PC-9 (cell line): ENCODE measurements at regions not wholly inside any gene's neighbourhood (a gene's known extent, or its start where the extent isn't known, plus 50 kb on each side); places are given as distances from the start of the nearest gene placed in this dataset.

Experiments used
- BruUV-seq: library from RNA; stranded (reverse); fragments of 400-500 nt; replicated peaks from 2 replicates; lab custom pipeline; 2021; lab: Mats Ljungman, UMichigan
- CTCF ChIA-PET: fragments of 300-600 bp; sonication (Branson Sonifier 250); formaldehyde crosslinking; loops from one replicate; lab custom pipeline; 2022; ENCODE audit warnings: antibody characterized with exemption; lab: Charles Lee
- POLR2A ChIA-PET: fragments of 300-600 bp; sonication (Branson Sonifier 250); formaldehyde crosslinking; loops from one replicate; lab custom pipeline; 2022; ENCODE audit warnings: antibody characterized with exemption; ENCODE audit not compliant: unreplicated experiment; lab: Charles Lee
- DNase-seq, 2 experiments: peaks; one replicate each; pipeline versions ENCODE4 v3.0.0 to v3.0.0-alpha.2; 2015 to 2022; ENCODE audit warnings: mixed read lengths in 1 of 2
- H2AFZ ChIP-seq: fragments of 200-600 bp; sonication (generic); 2 replicates; pipeline ENCODE4 v1.8.1; 2017; ENCODE audit warnings: antibody characterized with exemption
- H3F3A ChIP-seq: fragments of 200-600 bp; sonication (generic); 2 replicates; pipeline ENCODE4 v1.8.1; 2017; ENCODE audit warnings: antibody characterized with exemption, mild to moderate bottlenecking, low read depth; ENCODE audit not compliant: insufficient read depth
- H3K27ac ChIP-seq: fragments of 200-600 bp; sonication (generic); 2 replicates; pipeline ENCODE4 v1.6.1; 2016; ENCODE audit warnings: mixed run types
- H3K27me3 ChIP-seq: fragments of 200-600 bp; sonication (generic); 2 replicates; pipeline ENCODE4 v1.6.1; 2016; ENCODE audit warnings: low read depth, mixed run types; ENCODE audit not compliant: insufficient read depth
- H3K36me3 ChIP-seq: fragments of 200-600 bp; sonication (generic); 2 replicates; pipeline ENCODE4 v1.6.1; 2016; ENCODE audit warnings: low read depth, mixed run types
- H3K4me1 ChIP-seq: fragments of 200-600 bp; sonication (generic); replicated peaks from 2 replicates; pipeline ENCODE4 v1.6.1; 2016; ENCODE audit warnings: mixed run types; ENCODE audit not compliant: insufficient read depth
- H3K4me2 ChIP-seq: fragments of 200-600 bp; sonication (generic); 2 replicates; pipeline ENCODE4 v1.6.1; 2017; ENCODE audit warnings: mixed run types
- H3K4me3 ChIP-seq: fragments of 200-600 bp; sonication (generic); 2 replicates; pipeline ENCODE4 v1.6.1; 2016; ENCODE audit warnings: mixed run types
- H3K79me2 ChIP-seq: fragments of 200-600 bp; sonication (generic); 2 replicates; pipeline ENCODE4 v1.6.1; 2017; ENCODE audit warnings: low read depth, mixed run types
- H3K9me2 ChIP-seq: fragments of 200-600 bp; sonication (generic); 2 replicates; pipeline ENCODE4 v1.8.1; 2017; ENCODE audit warnings: mild to moderate bottlenecking; ENCODE audit not compliant: insufficient read depth
- H3K9me3 ChIP-seq: fragments of 200-600 bp; sonication (generic); 2 replicates; pipeline ENCODE4 v1.8.1; 2016; ENCODE audit warnings: low read depth; ENCODE audit not compliant: insufficient read depth
- H4K20me1 ChIP-seq: fragments of 200-600 bp; sonication (generic); 2 replicates; pipeline ENCODE4 v1.8.1; 2017; ENCODE audit not compliant: insufficient read depth
- CTCF ChIP-seq: fragments of 200-600 bp; sonication (generic); conservative IDR thresholded peaks from 2 replicates; pipeline ENCODE4 v1.6.1; 2017; ENCODE audit warnings: mixed run types, antibody characterized with exemption, mild to moderate bottlenecking, moderate library complexity
- EZH2 ChIP-seq: fragments of 200-600 bp; sonication (generic); IDR thresholded peaks from 2 replicates; pipeline ENCODE4 v1.8.0; 2017; ENCODE audit warnings: antibody characterized with exemption, low read depth
- intact Hi-C: fragments of 100-400 bp; cut with micrococcal nuclease; formaldehyde crosslinking; loops from one replicate; pipeline ENCODE4 v1.10.0; 2022; ENCODE audit not compliant: unreplicated experiment

- intact Hi-C loops = no loop called here
- ChIA-PET POLR2A (interaction anchor here (0.6 kb wide), 2 partner anchors 17 to 110 kb away, joined by 3 to 21 read pairs; no protein-coding TSS in a partner anchor), CTCF (no interaction called here)
- Histone ChIP-seq H3K27ac (peak overlapping the region; percentile 79), H3K4me1 (peaks cover 72% of the 10 kb centered on the region), H4K20me1 (no peaks in the 10 kb centered on the region), H3K36me3 (no peaks in the 10 kb centered on the region), H2AFZ (no peak overlapping the region), H3K4me3 (no peak overlapping the region), H3F3A (peaks cover 67% of the 10 kb centered on the region), H3K4me2 (peak overlapping the region; percentile 51; the same call in 1 of the 2 replicates), H3K27me3 (no peaks in the 10 kb centered on the region), H3K9me3 (peaks cover 3% of the 10 kb centered on the region; the same call in 1 of the 2 replicates), H3K9me2 (no peaks in the 10 kb centered on the region), H3K79me2 (peaks cover 9% of the 10 kb centered on the region; the same call in 1 of the 2 replicates)
- peak in 1 of 2 experiments; percentile 32 for DNase-seq
- BruUV-seq = no TSS peak
- no peak for TF ChIP-seq CTCF
- no peak for TF ChIP-seq EZH2
Observed at GRCh38 chr17:72394531-72394930, 273.7 kb downstream of the SOX9 start.

GRCh38 chr17:72396121-72396520 is 275.3 kb downstream of the SOX9 start:
- Histone ChIP-seq H3K9me2 (no peaks in the 10 kb centered on the region), H3K79me2 (peaks cover 4% of the 10 kb centered on the region; the same call in 1 of the 2 replicates), H3K9me3 (peaks cover 3% of the 10 kb centered on the region; the same call in 1 of the 2 replicates), H3K27ac (no peak overlapping the region), H3F3A (peaks cover 51% of the 10 kb centered on the region), H3K4me1 (peaks cover 56% of the 10 kb centered on the region), H3K4me2 (no peak overlapping the region), H3K27me3 (no peaks in the 10 kb centered on the region), H4K20me1 (no peaks in the 10 kb centered on the region), H3K36me3 (no peaks in the 10 kb centered on the region), H2AFZ (no peak overlapping the region), H3K4me3 (no peak overlapping the region)
- BruUV-seq = no TSS peak
- CTCF ChIA-PET = no interaction called here
- no peak for TF ChIP-seq CTCF
- no peak for TF ChIP-seq EZH2
- no peak for DNase-seq
- intact Hi-C loops = no loop called here
- POLR2A ChIA-PET = interaction anchor here (0.7 kb wide), 1 partner anchor 15 kb away, joined by 5 read pairs; no protein-coding TSS in a partner anchor

GRCh38 chr17:72397223-72397667 is 276.4 kb downstream of the SOX9 start:
- Histone ChIP-seq H3F3A (peaks cover 40% of the 10 kb centered on the region), H3K4me3 (no peak overlapping the region), H3K9me3 (peaks cover 3% of the 10 kb centered on the region; the same call in 1 of the 2 replicates), H4K20me1 (no peaks in the 10 kb centered on the region), H3K79me2 (peaks cover 6% of the 10 kb centered on the region; the same call in 1 of the 2 replicates), H3K27ac (peak overlapping the region; percentile 73), H2AFZ (no peak overlapping the region), H3K9me2 (no peaks in the 10 kb centered on the region), H3K27me3 (no peaks in the 10 kb centered on the region), H3K4me1 (peaks cover 45% of the 10 kb centered on the region), H3K36me3 (peaks cover 2% of the 10 kb centered on the region; the same call in 1 of the 2 replicates), H3K4me2 (peak overlapping the region; percentile 31; the same call in 1 of the 2 replicates)
- BruUV-seq = no TSS peak
- ChIA-PET CTCF (no interaction called here), POLR2A (interaction anchor here (0.6 to 0.8 kb wide), 2 partner anchors 10 to 861 kb away, joined by 4 to 6 read pairs; no protein-coding TSS in a partner anchor)
- TF ChIP-seq EZH2 = no peak
- no peak for TF ChIP-seq CTCF
- no peak for DNase-seq
- intact Hi-C loops = no loop called here
